Endothelial cell of umbilical vein (primary cell): ENCODE measurements at regions not wholly inside any gene's neighbourhood (a gene's known extent, or its start where the extent isn't known, plus 50 kb on each side); places are given as distances from the start of the nearest gene placed in this dataset.
A peak's percentile ranks its signal among the peaks of the same experiment; 100 is the strongest.

Source experiments
- BruUV-seq: library from RNA; stranded (reverse); fragments of 400-500 nt; replicated peaks from 2 replicates; lab custom pipeline; 2021; lab: Mats Ljungman, UMichigan
- CTCF ChIA-PET: fragments of 300-600, 350-600 bp; sonication (Branson Sonifier 250); formaldehyde crosslinking; loops from one replicate; lab custom pipeline; 2021; ENCODE audit warnings: antibody characterized with exemption, inconsistent platforms; lab: Charles Lee
- POLR2A ChIA-PET: fragments of 300-600, 350-600 bp; sonication (Branson Sonifier 250); formaldehyde crosslinking; loops from one replicate; lab custom pipeline; 2021; ENCODE audit warnings: antibody characterized with exemption, inconsistent platforms; lab: Charles Lee
- DNase-seq: peaks from one replicate; pipeline ENCODE4 v3.0.0-alpha.2; 2011; ENCODE audit warnings: low read depth, low spot score
- FAIRE-seq: peaks from 2 replicates; lab custom pipeline; 2011; peaks lifted over from hg19 to GRCh38; lab: Jason Lieb, UNC
- H2AFZ ChIP-seq: 2 replicates; pipeline ENCODE4 v1.6.0; 2012; ENCODE audit warnings: low read depth, low read length, control low read depth, inconsistent platforms
- H3K27ac ChIP-seq: 2 replicates; pipeline ENCODE4 v1.5.1; 2011; ENCODE audit warnings: low read depth, mild to moderate bottlenecking, control low read depth, low read length, moderate library complexity; ENCODE audit not compliant: insufficient read depth
- H3K27me3 ChIP-seq, 2 experiments: 2 replicates each; pipeline versions ENCODE4 v1.6.0 to v1.6.1; 2011; ENCODE audit warnings: low read length in 2 of 2, mixed read lengths in 1 of 2; ENCODE audit not compliant: control insufficient read depth in 2 of 2, insufficient read depth in 2 of 2
- H3K36me3 ChIP-seq, 2 experiments: 2 replicates in 1 of 2; 3 replicates in 1 of 2; pipeline ENCODE4 v1.5.1; 2011; ENCODE audit warnings: low read length in 2 of 2, mild to moderate bottlenecking in 1 of 2, moderate library complexity in 1 of 2; ENCODE audit not compliant: control insufficient read depth in 2 of 2, insufficient read depth in 2 of 2; ENCODE audit errors: extremely low read depth in 1 of 2
- H3K4me1 ChIP-seq: 3 replicates; pipeline ENCODE4 v1.5.1; 2011; ENCODE audit warnings: mild to moderate bottlenecking, low read length; ENCODE audit not compliant: control insufficient read depth, insufficient read depth; ENCODE audit errors: extremely low read depth
- H3K4me2 ChIP-seq: 2 replicates; pipeline ENCODE4 v1.6.1; 2011; ENCODE audit warnings: low read length, control low read depth, mixed read lengths; ENCODE audit not compliant: insufficient read depth
- H3K4me3 ChIP-seq, 3 experiments: fragments of 200-600 bp in 1 of 3; sonication (generic), shearing (Covaris generic) in 1 of 3; replicated peaks in 1 of 3; 2 replicates each; pipeline ENCODE4 v1.5.1; 2011 to 2016; ENCODE audit warnings: control low read depth in 3 of 3, low read length in 3 of 3, mild to moderate bottlenecking in 2 of 3, inconsistent platforms in 1 of 3, low read depth in 1 of 3, moderate library complexity in 1 of 3; ENCODE audit not compliant: insufficient read depth in 1 of 3
- H3K79me2 ChIP-seq: 2 replicates; pipeline ENCODE4 v1.6.0; 2012; ENCODE audit warnings: low read length, inconsistent platforms; ENCODE audit not compliant: control insufficient read depth, insufficient read depth
- H3K9ac ChIP-seq: replicated peaks from 2 replicates; pipeline ENCODE3; 2011; ENCODE audit warnings: low read length, control low read depth; ENCODE audit not compliant: insufficient read depth; ENCODE audit errors: extremely low read depth
- H3K9me1 ChIP-seq: replicated peaks from 3 replicates; pipeline ENCODE4 v1.6.0; 2011; ENCODE audit warnings: mild to moderate bottlenecking, low read length; ENCODE audit not compliant: control insufficient read depth, insufficient read depth; ENCODE audit errors: extremely low read depth
- H3K9me3 ChIP-seq: replicated peaks from 2 replicates; pipeline ENCODE4 v1.5.1; 2012; ENCODE audit warnings: low read length, inconsistent platforms; ENCODE audit not compliant: control insufficient read depth, insufficient read depth
- H4K20me1 ChIP-seq: replicated peaks from 2 replicates; pipeline ENCODE3; 2011; ENCODE audit warnings: mild to moderate bottlenecking, low read length; ENCODE audit not compliant: control insufficient read depth, insufficient read depth; ENCODE audit errors: extremely low read depth
- EZH2 ChIP-seq: IDR thresholded peaks from 2 replicates; pipeline ENCODE4 v1.6.1; 2012; ENCODE audit warnings: borderline replicate concordance, low read depth, mild to moderate bottlenecking, moderate library complexity, low read length, inconsistent platforms; ENCODE audit not compliant: severe bottlenecking
- FOS ChIP-seq: IDR thresholded peaks from 2 replicates; pipeline ENCODE4 v1.6.1; 2011; ENCODE audit warnings: mild to moderate bottlenecking, low read length, moderate library complexity, borderline replicate concordance; ENCODE audit not compliant: insufficient read depth
- GATA2 ChIP-seq: IDR thresholded peaks from 2 replicates; pipeline ENCODE4 v1.7.0; 2011; ENCODE audit warnings: low read depth, mild to moderate bottlenecking, moderate library complexity, mixed read lengths, low read length; ENCODE audit not compliant: insufficient read length, insufficient read depth
- JUN ChIP-seq: IDR thresholded peaks from 2 replicates; pipeline ENCODE4 v1.6.1; 2011; ENCODE audit warnings: borderline replicate concordance, low read depth; ENCODE audit not compliant: insufficient read length, insufficient read depth
- MAX ChIP-seq: IDR thresholded peaks from 2 replicates; pipeline ENCODE4 v1.6.1; 2011; ENCODE audit not compliant: insufficient read depth, insufficient read length
- MYC ChIP-seq: IDR thresholded peaks from one replicate; pipeline ENCODE4 v1.6.1; 2011; ENCODE audit warnings: mild to moderate bottlenecking, low read depth, low read length
- POLR2A ChIP-seq: IDR thresholded peaks from 2 replicates; pipeline ENCODE4 v1.6.1; 2012; ENCODE audit warnings: low read depth, mild to moderate bottlenecking, control low read depth, low read length
- POLR2AphosphoS5 ChIP-seq: IDR thresholded peaks from 2 replicates; pipeline ENCODE4 v1.6.1; 2012; ENCODE audit warnings: low read depth, mild to moderate bottlenecking, control low read depth, low read length, moderate library complexity; ENCODE audit not compliant: insufficient read depth
- dilution Hi-C: fragments of 300-500 bp; cut with MboI; formaldehyde crosslinking; loops from one replicate; pipeline ENCODE4 v1.15.0; 2019; ENCODE audit warnings: low sequenced_read_pairs; ENCODE audit not compliant: extremely low pct_ligation_motif_present
- intact Hi-C: fragments of 100-400 bp; cut with micrococcal nuclease; formaldehyde crosslinking; loops from one replicate; pipeline ENCODE4 v1.10.0; 2022
- TF ChIP-seq, protein P1 (sequence below), 2 donors: IDR thresholded peaks; 1 replicate in 1 of 2; 2 replicates in 1 of 2; pipeline ENCODE4 v1.5.1; 2011; ENCODE audit warnings: low read length in 2 of 2, mild to moderate bottlenecking in 2 of 2, moderate library complexity in 2 of 2, control low read depth in 1 of 2, inconsistent platforms in 1 of 2, low read depth in 1 of 2; ENCODE audit not compliant: insufficient read depth in 1 of 2; ENCODE audit errors: extremely low read depth in 1 of 2

- Histone ChIP-seq H2AFZ (no peak overlapping the region), H3K9ac (no peak overlapping the region), H4K20me1 (no peaks in the 10 kb centered on the region), H3K4me1 (peaks cover 19% of the 10 kb centered on the region), H3K9me1 (no peaks in the 10 kb centered on the region), H3K27me3 (no peaks in the 10 kb centered on the region), H3K27ac (peak overlapping the region; percentile 26), H3K79me2 (no peaks in the 10 kb centered on the region), H3K9me3 (no peaks in the 10 kb centered on the region), H3K4me2 (peak overlapping the region; percentile 69), H3K36me3 (no peaks in the 10 kb centered on the region), H3K4me3 (no peak overlapping the region)
- ChIA-PET CTCF (interaction anchor here (1.5 to 1.6 kb wide), 2 partner anchors 18 to 153 kb away, joined by 4 read pairs; no protein-coding TSS in a partner anchor), POLR2A (no interaction called here)
- intact Hi-C loops, result no loop called here
- DNase-seq (no peak), FAIRE-seq (no peak)
- BruUV-seq, result no TSS peak
- no peak for TF ChIP-seq GATA2
- no peak for TF ChIP-seq EZH2
- no peak for TF ChIP-seq POLR2A
- no peak for TF ChIP-seq FOS
- no peak for TF ChIP-seq MYC
- no peak for TF ChIP-seq MAX
- TF ChIP-seq JUN, result no peak
- TF ChIP-seq, protein P1, sequence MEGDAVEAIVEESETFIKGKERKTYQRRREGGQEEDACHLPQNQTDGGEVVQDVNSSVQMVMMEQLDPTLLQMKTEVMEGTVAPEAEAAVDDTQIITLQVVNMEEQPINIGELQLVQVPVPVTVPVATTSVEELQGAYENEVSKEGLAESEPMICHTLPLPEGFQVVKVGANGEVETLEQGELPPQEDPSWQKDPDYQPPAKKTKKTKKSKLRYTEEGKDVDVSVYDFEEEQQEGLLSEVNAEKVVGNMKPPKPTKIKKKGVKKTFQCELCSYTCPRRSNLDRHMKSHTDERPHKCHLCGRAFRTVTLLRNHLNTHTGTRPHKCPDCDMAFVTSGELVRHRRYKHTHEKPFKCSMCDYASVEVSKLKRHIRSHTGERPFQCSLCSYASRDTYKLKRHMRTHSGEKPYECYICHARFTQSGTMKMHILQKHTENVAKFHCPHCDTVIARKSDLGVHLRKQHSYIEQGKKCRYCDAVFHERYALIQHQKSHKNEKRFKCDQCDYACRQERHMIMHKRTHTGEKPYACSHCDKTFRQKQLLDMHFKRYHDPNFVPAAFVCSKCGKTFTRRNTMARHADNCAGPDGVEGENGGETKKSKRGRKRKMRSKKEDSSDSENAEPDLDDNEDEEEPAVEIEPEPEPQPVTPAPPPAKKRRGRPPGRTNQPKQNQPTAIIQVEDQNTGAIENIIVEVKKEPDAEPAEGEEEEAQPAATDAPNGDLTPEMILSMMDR (IDR thresholded peaks at IDR 0.05; ENCODE audit: extremely low read depth in 1 of 2, insufficient read depth in 1 of 2, low read depth in 1 of 2, low read length in 2 of 2), result no peak
- TF ChIP-seq POLR2AphosphoS5, result no peak
- dilution Hi-C loops, result no loop called here
These were observed 121.4 kb upstream of the RFC3 start for GRCh38 chr13:33696530-33696929.
